Fibroblast of villous mesenchyme (primary cell): ENCODE measurements at regions not wholly inside any gene's neighbourhood (a gene's known extent, or its start where the extent isn't known, plus 50 kb on each side); places are given as distances from the start of the nearest gene placed in this dataset.

Experiments used
- DNase-seq: peaks from one replicate; pipeline ENCODE4 v3.0.0-alpha.2; 2010; ENCODE audit warnings: low read depth
- H3K4me3 ChIP-seq: 2 replicates; pipeline ENCODE4 v1.5.1; 2011; ENCODE audit warnings: low read depth, mild to moderate bottlenecking, low read length
- CTCF ChIP-seq: IDR thresholded peaks from 2 replicates; pipeline ENCODE4 v1.5.1; 2012; ENCODE audit warnings: low read depth, mild to moderate bottlenecking, low read length; ENCODE audit not compliant: insufficient read depth

- H3K4me3 ChIP-seq: no peak overlapping the region
- no peak for DNase-seq
- no peak for TF ChIP-seq CTCF
Observed at GRCh38 chr10:4062072-4062471, 277.1 kb upstream of the KLF6 start.

GRCh38 chr10:4061441-4061951 lies 276.5 kb upstream of the KLF6 start:
- no peak for TF ChIP-seq CTCF
- no peak overlapping the region for H3K4me3 ChIP-seq
- DNase-seq: peak; percentile 73

- TF ChIP-seq CTCF: no peak
- no peak for DNase-seq
- H3K4me3 ChIP-seq: no peak overlapping the region
Observed at GRCh38 chr10:4059471-4060138, 274.6 kb upstream of the KLF6 start.

- H3K4me3 ChIP-seq: no peak overlapping the region
- TF ChIP-seq CTCF: no peak
- DNase-seq: peak; percentile 89
Observed at GRCh38 chr10:4058514-4059029, 273.6 kb upstream of the KLF6 start.

GRCh38 chr10:4057725-4058513 lies 272.9 kb upstream of the KLF6 start:
- DNase-seq: peak; percentile 45
- no peak for TF ChIP-seq CTCF
- no peak overlapping the region for H3K4me3 ChIP-seq

GRCh38 chr10:4057021-4057420 lies 272.0 kb upstream of the KLF6 start:
- TF ChIP-seq CTCF: no peak
- H3K4me3 ChIP-seq: no peak overlapping the region
- no peak for DNase-seq
